Calu3 (cell line): ENCODE measurements at regions not wholly inside any gene's neighbourhood (a gene's known extent, or its start where the extent isn't known, plus 50 kb on each side); places are given as distances from the start of the nearest gene placed in this dataset.

Source experiments
- BruUV-seq: library from RNA; stranded (reverse); fragments of 400-500 nt; replicated peaks from 2 replicates; lab custom pipeline; 2021; lab: Mats Ljungman, UMichigan
- CTCF ChIA-PET: fragments of 300-600 bp; sonication (Branson Sonifier 250); formaldehyde crosslinking; loops from one replicate; lab custom pipeline; 2022; ENCODE audit warnings: antibody characterized with exemption; lab: Charles Lee
- DNase-seq: peaks from one replicate; pipeline ENCODE4 v3.0.0; 2022
- H3K27ac Mint-ChIP-seq: one replicate; pipeline ENCODE4 v1.8.0; 2022; ENCODE audit warnings: mixed read lengths; ENCODE audit not compliant: unreplicated experiment
- H3K27me3 Mint-ChIP-seq: one replicate; pipeline ENCODE4 v1.8.0; 2022; ENCODE audit warnings: mixed read lengths; ENCODE audit not compliant: unreplicated experiment
- H3K36me3 Mint-ChIP-seq: one replicate; pipeline ENCODE4 v1.8.0; 2022; ENCODE audit warnings: mild to moderate bottlenecking, moderate library complexity, mixed read lengths; ENCODE audit not compliant: insufficient read depth, unreplicated experiment
- H3K4me1 Mint-ChIP-seq: one replicate; pipeline ENCODE4 v1.8.0; 2022; ENCODE audit warnings: mild to moderate bottlenecking, low read depth, mixed read lengths; ENCODE audit not compliant: unreplicated experiment
- H3K4me3 Mint-ChIP-seq: one replicate; pipeline ENCODE4 v1.8.0; 2022; ENCODE audit warnings: mild to moderate bottlenecking, low read depth, moderate library complexity, mixed read lengths; ENCODE audit not compliant: unreplicated experiment
- H3K9me3 Mint-ChIP-seq: one replicate; pipeline ENCODE4 v1.8.0; 2022; ENCODE audit warnings: low read depth, mixed read lengths; ENCODE audit not compliant: unreplicated experiment
- intact Hi-C: fragments of 100-400 bp; cut with micrococcal nuclease; formaldehyde crosslinking; loops from one replicate; pipeline ENCODE4 v1.10.0; 2022; ENCODE audit not compliant: unreplicated experiment
- TF ChIP-seq, protein P1 (sequence below): fragments of 200-600 bp; IDR thresholded peaks from one replicate; pipeline ENCODE4 v1.8.0; 2022; ENCODE audit warnings: antibody characterized with exemption; ENCODE audit not compliant: unreplicated experiment

DNA sequence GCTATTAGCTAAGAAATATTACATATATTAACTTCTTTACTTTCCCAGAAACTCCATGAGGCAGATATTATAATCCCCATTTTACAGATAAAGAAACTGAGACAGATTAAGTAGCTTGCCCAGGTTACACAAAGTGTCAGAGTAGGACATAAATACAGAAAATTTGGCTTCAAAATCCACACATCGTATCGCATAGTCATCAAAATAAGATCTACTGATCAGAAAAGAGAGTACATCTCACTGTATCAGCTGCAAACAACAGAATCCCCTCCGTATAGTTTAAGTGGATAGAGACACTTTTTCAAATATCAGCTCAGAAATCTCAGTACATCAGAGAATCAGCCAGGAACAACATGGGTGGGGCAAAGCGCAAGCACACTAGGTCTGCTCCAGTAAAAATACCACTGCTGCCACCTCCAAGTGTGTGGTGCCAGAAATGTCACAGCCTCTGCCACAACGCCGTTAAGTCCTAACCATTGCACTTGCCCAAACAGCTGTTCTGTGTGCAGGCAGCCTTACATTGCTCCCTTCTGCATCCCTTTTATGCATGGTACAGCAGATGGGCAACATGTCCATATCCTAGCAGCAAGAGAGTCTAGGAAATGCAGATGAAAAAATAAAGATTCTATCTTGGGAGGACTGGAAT lies 204.8 kb downstream of the KLF12 start:
- CTCF ChIA-PET: no interaction called here
- H3K4me3 Mint-ChIP-seq: no peak overlapping the region
- no peaks in the 10 kb centered on the region for H3K9me3 Mint-ChIP-seq
- H3K36me3 Mint-ChIP-seq: no peaks in the 10 kb centered on the region
- TF ChIP-seq, protein P1, sequence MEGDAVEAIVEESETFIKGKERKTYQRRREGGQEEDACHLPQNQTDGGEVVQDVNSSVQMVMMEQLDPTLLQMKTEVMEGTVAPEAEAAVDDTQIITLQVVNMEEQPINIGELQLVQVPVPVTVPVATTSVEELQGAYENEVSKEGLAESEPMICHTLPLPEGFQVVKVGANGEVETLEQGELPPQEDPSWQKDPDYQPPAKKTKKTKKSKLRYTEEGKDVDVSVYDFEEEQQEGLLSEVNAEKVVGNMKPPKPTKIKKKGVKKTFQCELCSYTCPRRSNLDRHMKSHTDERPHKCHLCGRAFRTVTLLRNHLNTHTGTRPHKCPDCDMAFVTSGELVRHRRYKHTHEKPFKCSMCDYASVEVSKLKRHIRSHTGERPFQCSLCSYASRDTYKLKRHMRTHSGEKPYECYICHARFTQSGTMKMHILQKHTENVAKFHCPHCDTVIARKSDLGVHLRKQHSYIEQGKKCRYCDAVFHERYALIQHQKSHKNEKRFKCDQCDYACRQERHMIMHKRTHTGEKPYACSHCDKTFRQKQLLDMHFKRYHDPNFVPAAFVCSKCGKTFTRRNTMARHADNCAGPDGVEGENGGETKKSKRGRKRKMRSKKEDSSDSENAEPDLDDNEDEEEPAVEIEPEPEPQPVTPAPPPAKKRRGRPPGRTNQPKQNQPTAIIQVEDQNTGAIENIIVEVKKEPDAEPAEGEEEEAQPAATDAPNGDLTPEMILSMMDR: no peak
- intact Hi-C loops: no loop called here
- H3K27me3 Mint-ChIP-seq: no peaks in the 10 kb centered on the region
- no TSS peak for BruUV-seq
- H3K27ac Mint-ChIP-seq: no peak overlapping the region
- peaks cover 9% of the 10 kb centered on the region for H3K4me1 Mint-ChIP-seq
- no peak for DNase-seq

GRCh38 chr13:73924607-73925006 lies 209.6 kb downstream of the KLF12 start:
- Mint-ChIP-seq H3K27me3 (no peaks in the 10 kb centered on the region), H3K36me3 (no peaks in the 10 kb centered on the region), H3K4me1 (no peaks in the 10 kb centered on the region), H3K9me3 (no peaks in the 10 kb centered on the region), H3K4me3 (no peak overlapping the region), H3K27ac (no peak overlapping the region)
- intact Hi-C loops: no loop called here
- no TSS peak for BruUV-seq
- CTCF ChIA-PET: no interaction called here
- no peak for DNase-seq
- TF ChIP-seq, protein P1: no peak

- CTCF ChIA-PET: no interaction called here
- Mint-ChIP-seq H3K9me3 (no peaks in the 10 kb centered on the region), H3K4me3 (no peak overlapping the region), H3K27me3 (no peaks in the 10 kb centered on the region), H3K4me1 (no peaks in the 10 kb centered on the region), H3K36me3 (no peaks in the 10 kb centered on the region), H3K27ac (no peak overlapping the region)
- TF ChIP-seq, protein P1: no peak
- intact Hi-C loops: no loop called here
- no TSS peak for BruUV-seq
- no peak for DNase-seq
Measured at GRCh38 chr13:73922493-73923393, 211.5 kb downstream of the KLF12 start.

GRCh38 chr13:73918691-73919090 lies 215.5 kb downstream of the KLF12 start:
- Mint-ChIP-seq H3K4me1 (no peaks in the 10 kb centered on the region), H3K4me3 (no peak overlapping the region), H3K27me3 (no peaks in the 10 kb centered on the region), H3K27ac (no peak overlapping the region), H3K9me3 (no peaks in the 10 kb centered on the region), H3K36me3 (no peaks in the 10 kb centered on the region)
- no TSS peak for BruUV-seq
- CTCF ChIA-PET: no interaction called here
- TF ChIP-seq, protein P1: no peak
- DNase-seq: no peak
- intact Hi-C loops: no loop called here
